ENCODE measurements at regions not wholly inside any gene's neighbourhood (a gene's known extent, or its start where the extent isn't known, plus 50 kb on each side); places are given as distances from the start of the nearest gene placed in this dataset.

- TF ChIP-seq CTCF (IDR thresholded peaks at IDR 0.05; ENCODE audit: insufficient read depth, low read depth, low read length) (no peak), EZH2 (IDR thresholded peaks at IDR 0.05; ENCODE audit: insufficient read depth, low read length) (no peak)
Observed at GRCh38 chr15:30001602-30002001, 81.2 kb upstream of the GOLGA8J start.

All from astrocyte (in vitro differentiated cells and primary cell).